Epidermal melanocyte (primary cell): ENCODE measurements at regions not wholly inside any gene's neighbourhood (a gene's known extent, or its start where the extent isn't known, plus 50 kb on each side); places are given as distances from the start of the nearest gene placed in this dataset.

Source experiments
- DNase-seq: peaks from one replicate; pipeline ENCODE4 v3.0.0; 2011; ENCODE audit warnings: low spot score; ENCODE audit not compliant: insufficient read length

- DNase-seq, result no peak
These were observed 1140.0 kb upstream of the AUTS2 start for GRCh38 chr7:68458010-68458908.

GRCh38 chr7:68461430-68461829 is 1136.8 kb upstream of the AUTS2 start:
- DNase-seq, result no peak

GRCh38 chr7:68470836-68471435 is 1127.3 kb upstream of the AUTS2 start:
- no peak for DNase-seq

GRCh38 chr7:68472688-68473087 is 1125.6 kb upstream of the AUTS2 start:
- DNase-seq, result no peak

GRCh38 chr7:68474661-68475216 is 1123.5 kb upstream of the AUTS2 start:
- DNase-seq, result no peak

GRCh38 chr7:68476966-68477365 is 1121.3 kb upstream of the AUTS2 start:
- no peak for DNase-seq

GRCh38 chr7:68478326-68478725 is 1119.9 kb upstream of the AUTS2 start:
- no peak for DNase-seq

DNA sequence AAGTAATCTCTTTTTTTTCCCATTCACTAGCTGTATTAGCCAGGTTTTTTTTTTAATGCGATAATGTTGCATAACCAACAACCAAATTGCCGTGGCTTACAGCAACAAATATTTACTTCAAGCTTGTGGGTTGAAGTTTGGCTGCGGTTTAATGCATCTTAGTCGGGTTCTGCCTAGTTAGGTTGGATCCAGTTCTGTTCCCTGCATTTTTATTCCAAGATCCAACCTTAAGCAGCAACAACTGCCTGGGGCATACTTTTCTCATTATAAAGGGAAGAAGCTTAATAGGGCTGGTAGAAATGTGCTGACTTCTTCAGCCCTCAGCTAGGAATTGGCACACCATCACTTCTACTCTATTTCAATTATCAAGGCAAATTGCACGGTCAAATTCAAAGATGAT is 1115.5 kb upstream of the AUTS2 start:
- no peak for DNase-seq

DNA sequence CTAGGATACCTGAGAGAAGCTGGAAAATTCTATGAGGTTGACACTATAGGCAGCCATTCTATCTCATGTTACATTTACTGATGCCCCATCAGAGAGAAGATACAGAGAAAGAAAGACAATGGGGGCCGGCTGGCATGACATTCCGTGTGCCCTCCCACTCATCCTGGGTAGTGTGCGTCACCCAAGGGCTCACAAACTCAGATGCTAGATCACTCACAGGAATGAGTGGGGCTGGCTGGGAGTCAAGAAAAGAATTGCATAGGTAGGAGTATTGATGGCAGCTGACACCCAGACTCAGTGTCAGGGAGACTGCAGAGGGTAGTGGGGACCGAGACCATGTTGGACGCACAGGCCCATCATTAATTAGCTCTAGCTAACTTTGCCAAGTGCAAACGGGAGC is 1113.5 kb upstream of the AUTS2 start:
- no peak for DNase-seq

GRCh38 chr7:68485253-68485917 is 1112.9 kb upstream of the AUTS2 start:
- DNase-seq, result no peak

GRCh38 chr7:68488341-68489060 is 1109.8 kb upstream of the AUTS2 start:
- DNase-seq, result no peak

- no peak for DNase-seq
These were observed 1106.5 kb upstream of the AUTS2 start for GRCh38 chr7:68491523-68492358.

GRCh38 chr7:68492359-68492690 is 1106.0 kb upstream of the AUTS2 start:
- no peak for DNase-seq

DNA sequence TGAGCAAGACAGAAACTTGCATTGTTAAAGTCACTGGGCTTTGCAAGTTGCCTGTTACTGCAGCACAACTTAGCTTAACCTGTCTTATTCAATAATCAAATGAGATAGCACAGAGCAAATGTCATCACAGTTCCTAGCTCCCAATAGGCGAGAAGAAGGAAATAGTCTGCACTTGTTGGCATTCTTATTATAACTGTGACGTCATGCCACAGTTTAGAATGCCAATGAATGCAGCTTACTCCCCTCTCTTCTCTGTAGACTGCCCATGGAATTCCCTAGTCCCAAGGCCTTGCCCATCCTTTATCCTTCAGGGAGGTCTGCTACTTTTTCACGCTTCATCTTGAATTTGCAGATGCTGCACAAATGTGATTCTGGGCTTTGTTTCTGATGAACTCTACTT is 1094.9 kb upstream of the AUTS2 start:
- DNase-seq, result no peak

DNA sequence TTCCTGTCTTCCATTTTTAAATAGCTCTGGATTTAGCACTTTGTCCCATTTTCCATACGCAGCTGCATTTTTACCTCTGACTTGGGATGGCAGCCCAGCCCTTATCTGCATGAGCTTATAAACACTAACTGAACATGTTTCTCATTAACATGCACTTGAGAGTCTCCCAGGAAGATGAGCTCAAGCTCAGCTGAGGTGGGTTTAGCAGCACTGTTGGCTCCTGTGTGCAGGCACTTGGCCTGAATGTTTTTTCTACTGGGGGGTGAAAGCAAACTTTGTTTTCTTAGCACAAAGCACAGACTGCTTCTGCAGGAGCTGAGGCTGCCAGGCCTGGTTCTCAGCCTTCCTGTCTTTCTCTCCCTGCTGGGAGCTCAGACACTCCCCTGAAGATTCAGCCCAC is 1093.6 kb upstream of the AUTS2 start:
- DNase-seq, result no peak

GRCh38 chr7:68505721-68506120 is 1092.6 kb upstream of the AUTS2 start:
- no peak for DNase-seq

DNA sequence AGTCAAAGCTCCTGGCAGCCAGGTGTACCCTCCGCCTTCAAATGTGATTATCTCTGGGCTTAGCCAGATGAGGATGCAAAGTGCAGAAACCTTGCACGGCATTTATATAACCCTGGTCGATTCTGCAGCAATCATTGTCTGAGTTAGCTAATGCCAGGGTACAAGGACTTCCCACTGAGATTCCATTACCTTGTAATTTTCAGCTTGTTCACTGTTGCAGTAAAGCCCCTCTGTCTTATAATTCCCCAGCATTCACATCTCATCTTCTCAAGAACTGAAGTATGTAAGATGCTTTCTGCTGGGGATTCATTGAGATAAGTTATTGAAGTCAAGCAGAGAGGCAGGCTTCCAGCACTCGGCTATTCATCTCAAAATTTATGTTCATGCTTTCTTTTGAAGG is 1090.6 kb upstream of the AUTS2 start:
- DNase-seq, result no peak

DNA sequence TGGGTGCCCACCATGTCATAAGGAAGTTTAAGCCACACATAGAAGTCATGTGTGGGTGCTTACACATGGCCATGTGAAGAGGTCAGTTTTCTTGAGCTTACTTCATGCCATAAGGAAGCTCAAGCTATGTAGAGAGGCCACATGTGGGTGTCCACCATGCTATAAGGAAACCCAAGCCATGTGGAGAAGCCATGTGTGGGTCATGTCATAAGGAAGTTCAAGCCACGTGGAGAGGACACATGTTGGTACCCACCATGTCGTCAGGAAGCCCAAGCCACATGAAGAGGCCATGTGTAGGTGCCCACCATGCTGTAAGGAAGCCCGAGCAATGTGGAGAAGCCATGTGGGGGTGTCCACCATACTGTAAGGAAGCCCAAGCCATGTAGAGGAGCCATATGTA is 1089.2 kb upstream of the AUTS2 start:
- no peak for DNase-seq

- no peak for DNase-seq
These were observed 1088.7 kb upstream of the AUTS2 start for GRCh38 chr7:68509603-68510002.

DNA sequence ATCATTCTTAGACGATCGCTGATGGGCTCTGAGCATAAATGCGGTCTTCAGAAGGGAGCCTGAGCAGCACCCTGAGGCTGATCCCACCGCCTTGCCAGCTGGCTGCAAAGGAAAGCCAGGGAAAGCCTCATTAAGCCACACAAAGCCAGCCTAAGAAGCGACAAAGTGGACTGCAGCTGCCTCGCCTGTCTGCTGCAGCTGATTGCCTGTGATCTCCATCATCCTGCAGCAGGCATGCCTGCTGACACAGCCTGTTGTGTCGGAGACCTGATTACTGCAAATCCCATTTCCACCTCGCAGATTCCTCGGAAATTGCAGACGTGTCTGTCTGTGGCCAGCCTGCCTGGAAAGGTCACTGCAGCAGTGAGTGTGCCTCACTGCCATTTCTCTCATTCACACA is 1087.0 kb upstream of the AUTS2 start:
- DNase-seq, result no peak

DNA sequence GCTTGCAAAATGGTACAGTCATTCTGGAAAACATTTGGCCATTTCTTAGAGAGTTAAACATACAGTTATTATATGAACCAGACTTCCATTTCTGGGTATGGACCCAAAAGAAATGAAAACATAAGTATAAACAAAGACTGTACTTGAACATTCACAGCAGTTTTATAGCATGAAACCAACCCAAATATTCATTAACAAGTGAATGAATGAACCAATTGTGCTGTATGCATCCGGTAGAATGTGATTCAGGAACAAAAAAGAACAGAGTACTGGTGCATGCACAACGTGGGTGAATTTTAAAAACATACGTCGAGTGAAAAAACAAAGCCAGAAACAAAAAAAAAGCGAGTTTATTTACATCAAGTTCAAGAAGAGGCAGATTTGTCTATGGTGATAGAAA is 1085.8 kb upstream of the AUTS2 start:
- no peak for DNase-seq
